ENCODE measurements at regions not wholly inside any gene's neighbourhood (a gene's known extent, or its start where the extent isn't known, plus 50 kb on each side); places are given as distances from the start of the nearest gene placed in this dataset.

- TF ChIP-seq, protein P1, sequence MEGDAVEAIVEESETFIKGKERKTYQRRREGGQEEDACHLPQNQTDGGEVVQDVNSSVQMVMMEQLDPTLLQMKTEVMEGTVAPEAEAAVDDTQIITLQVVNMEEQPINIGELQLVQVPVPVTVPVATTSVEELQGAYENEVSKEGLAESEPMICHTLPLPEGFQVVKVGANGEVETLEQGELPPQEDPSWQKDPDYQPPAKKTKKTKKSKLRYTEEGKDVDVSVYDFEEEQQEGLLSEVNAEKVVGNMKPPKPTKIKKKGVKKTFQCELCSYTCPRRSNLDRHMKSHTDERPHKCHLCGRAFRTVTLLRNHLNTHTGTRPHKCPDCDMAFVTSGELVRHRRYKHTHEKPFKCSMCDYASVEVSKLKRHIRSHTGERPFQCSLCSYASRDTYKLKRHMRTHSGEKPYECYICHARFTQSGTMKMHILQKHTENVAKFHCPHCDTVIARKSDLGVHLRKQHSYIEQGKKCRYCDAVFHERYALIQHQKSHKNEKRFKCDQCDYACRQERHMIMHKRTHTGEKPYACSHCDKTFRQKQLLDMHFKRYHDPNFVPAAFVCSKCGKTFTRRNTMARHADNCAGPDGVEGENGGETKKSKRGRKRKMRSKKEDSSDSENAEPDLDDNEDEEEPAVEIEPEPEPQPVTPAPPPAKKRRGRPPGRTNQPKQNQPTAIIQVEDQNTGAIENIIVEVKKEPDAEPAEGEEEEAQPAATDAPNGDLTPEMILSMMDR (IDR thresholded peaks at IDR 0.05), result no peak
- TF ChIP-seq POLR2A (IDR thresholded peaks at IDR 0.05), result no peak
Measured at GRCh38 chrX:63428348-63428747, 77.2 kb upstream of the SPIN4 start.
